Inferior parietal cortex (tissue), 1 donor: ENCODE measurements at regions not wholly inside any gene's neighbourhood (a gene's known extent, or its start where the extent isn't known, plus 50 kb on each side); places are given as distances from the start of the nearest gene placed in this dataset.

Experiments
- DNase-seq: peaks from one replicate; pipeline ENCODE4 v3.0.0-alpha.2; 2016; ENCODE audit errors: extremely low spot score

GRCh38 chr13:73757481-73758233 lies 376.5 kb downstream of the KLF12 start:
- DNase-seq = no peak

GRCh38 chr13:73754727-73755292 lies 379.4 kb downstream of the KLF12 start:
- peak; percentile 92 for DNase-seq

- no peak for DNase-seq
These were observed 380.0 kb downstream of the KLF12 start for GRCh38 chr13:73754241-73754640.

DNA sequence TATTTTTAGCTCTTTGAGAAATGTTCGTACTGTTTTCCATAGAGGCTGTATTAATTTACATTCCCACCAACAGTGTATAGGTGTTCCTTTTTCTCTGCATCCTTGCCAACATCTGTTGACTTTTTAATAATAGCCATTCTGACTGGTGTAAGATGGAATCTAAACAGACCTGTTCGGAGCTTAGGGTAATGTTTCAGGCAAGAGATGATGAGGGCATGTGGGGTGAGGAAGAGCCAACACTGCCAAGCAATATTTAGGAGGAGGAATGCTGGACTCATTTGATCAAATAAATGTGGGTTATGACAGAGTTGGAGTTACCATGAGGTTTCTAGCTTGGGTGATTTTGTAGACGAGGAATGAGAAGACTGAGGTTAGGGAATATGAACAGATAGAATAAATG lies 382.9 kb downstream of the KLF12 start:
- no peak for DNase-seq

GRCh38 chr13:73748404-73748803 lies 385.8 kb downstream of the KLF12 start:
- no peak for DNase-seq

DNA sequence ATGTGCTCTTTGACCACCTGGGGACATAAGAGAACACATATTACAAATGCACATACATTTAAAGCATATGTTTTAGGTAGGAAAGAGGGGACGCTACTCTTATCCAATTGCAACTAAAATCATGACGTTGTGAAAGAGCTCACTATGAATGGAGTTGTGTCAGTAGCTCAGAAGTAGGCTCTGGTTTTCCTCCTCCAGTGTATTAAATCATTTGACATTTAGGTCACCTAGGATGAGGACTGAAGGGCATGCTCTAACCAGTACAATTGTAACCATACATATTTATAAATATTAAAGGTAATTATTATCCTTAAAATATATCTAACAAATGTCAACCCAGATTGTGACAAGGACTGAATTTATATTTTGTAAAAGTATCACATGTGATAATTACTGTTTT lies 389.0 kb downstream of the KLF12 start:
- DNase-seq = no peak

DNA sequence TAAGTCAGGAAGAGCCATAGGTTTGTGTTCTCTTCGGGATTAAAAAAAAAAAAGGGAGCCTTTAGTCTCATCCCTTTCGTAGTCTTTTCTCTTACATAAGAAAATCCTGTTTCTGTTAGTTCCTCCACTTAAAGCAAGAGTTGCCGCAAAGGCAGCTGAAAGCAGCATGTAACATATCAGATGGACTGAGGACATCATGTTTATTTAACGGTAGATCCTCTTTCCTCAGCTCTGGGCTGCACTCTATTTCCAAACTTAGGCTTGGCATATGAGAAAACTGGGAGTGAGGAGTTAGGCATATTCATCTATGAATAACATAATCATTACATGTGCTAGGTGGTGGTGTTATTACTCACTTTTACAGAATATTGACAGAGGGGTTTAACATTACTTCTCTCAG lies 391.2 kb downstream of the KLF12 start:
- DNase-seq = no peak

GRCh38 chr13:73741742-73742141 lies 392.5 kb downstream of the KLF12 start:
- DNase-seq = no peak

DNA sequence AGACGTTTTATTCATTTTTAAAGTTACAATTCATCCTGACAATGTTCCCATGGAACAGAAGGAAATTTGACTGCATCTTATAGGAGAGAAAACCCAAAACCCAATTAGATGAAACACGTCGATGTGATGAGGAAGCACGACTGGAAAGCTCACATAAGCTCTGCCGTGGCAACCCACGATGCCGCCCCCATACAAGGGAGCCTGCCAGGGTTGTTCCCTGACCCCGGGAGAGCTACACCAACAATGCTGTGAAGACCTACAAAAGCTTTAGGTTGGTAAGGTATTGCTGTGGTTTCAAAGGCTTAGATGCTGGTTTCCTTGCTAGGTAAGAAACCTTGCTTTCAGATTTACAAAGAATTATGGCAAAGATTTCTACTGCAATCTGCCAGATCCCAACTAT lies 393.1 kb downstream of the KLF12 start:
- DNase-seq = no peak

DNA sequence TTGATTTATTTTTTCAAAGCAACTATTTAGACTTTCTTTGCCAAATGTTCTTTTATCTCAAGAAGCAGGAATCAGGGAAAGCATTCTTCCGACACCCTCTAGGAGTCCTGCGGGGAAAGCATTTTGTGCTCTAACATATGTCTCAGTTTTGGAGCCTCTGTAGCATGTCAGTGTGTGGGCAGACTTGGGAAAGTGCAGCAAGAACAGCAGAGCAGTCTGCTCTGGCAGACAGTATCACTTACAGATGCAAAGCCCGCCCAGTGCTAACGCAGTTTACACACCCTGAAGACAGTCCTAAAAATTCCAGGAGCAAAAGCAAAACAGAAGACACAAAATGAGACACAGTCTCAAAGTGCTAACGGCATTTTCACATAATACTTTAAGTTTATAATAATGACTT lies 393.5 kb downstream of the KLF12 start:
- peak; percentile 55 for DNase-seq

DNA sequence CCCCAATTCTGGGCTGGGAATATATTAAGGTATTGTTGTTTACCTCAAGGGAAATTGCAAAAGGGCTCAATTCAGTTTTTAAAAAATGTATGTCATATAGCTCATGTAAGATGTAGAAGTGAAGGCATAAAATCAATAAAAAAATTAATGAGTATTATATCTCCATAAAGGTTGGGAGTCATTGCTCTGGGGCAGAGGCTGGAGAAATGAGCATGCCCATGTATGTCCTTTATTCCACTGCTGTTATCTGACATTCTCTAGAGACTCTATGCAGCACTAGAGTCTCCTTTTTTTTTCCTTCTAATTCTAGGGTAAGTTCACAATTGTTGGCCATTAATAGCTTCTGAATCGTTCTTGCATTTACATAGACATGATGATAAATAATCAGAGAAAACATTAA lies 394.8 kb downstream of the KLF12 start:
- DNase-seq = no peak

GRCh38 chr13:73738626-73739025 lies 395.6 kb downstream of the KLF12 start:
- DNase-seq = no peak

DNA sequence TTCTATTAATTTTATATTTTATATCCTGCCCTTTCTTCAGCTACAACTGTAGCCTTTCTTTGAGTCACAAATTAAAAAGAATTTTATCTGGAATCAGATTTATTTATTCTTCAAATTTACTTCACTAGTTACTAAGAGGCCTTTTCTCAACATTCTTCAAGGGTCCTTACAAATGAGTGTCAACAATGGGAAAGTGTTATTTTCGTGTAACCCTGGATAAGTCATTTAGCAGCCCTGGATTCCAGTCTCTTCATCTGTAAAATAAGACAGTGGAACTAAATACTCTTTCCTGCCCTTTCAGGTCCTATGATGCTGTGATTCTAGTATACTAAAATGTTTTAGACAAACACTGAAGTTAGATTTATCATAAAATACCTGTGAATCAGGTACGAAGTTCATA lies 397.0 kb downstream of the KLF12 start:
- no peak for DNase-seq

DNA sequence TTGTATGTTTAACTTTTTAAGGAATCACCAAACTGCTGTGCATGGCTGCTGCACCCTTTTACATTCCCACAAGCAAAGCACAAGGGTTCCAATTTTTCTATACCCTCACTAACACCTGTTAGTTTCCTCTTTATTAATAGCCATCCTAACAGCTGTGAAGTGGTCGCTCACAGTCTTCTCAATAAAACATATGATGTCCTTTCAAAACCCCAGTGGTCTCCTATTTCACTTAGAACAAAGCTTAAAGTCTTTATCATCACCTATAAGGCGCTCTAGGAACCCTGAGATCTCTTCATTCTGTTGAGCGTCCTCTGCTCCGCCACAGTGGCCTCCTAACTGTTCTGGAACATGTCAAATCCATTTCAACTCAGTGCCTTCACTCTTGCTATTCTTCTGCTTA lies 400.5 kb downstream of the KLF12 start:
- DNase-seq = no peak

DNA sequence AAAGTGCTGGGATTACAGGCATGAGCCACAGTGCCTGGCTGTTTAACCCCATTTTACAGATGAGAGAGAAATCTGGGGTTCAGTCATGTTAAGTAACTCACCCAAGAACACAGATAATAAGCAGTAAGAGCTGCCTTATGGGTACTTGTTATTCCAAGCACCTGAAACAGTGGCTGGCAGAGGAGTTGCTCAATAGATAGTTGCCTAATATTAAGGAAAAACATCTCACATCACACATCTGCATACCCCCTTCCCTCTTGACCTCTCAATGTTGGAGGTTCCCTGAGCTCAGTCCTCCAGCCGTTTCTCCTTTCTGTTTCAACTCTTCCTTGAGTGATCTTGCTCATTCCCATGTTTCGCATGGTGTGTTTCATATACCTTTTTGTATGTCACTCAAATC lies 401.9 kb downstream of the KLF12 start:
- no peak for DNase-seq

DNA sequence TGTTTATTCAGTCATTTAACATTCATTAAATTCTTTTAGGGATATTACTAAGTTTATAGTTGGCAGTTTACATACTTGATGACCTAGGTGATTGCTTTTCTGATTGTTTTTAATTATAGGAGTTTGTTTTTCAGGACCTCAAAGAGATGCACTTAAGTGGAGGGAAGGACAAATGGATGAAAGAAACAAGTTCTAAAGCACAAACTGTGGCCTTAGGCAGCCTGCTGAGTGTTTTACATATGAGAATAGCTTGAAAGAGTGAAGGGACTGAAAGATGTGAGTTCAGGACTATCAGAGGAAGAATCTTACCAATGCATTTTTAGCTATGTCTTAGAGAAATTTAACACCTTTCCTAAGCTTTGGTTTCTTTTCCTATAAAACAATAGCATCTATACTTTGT lies 402.6 kb downstream of the KLF12 start:
- no peak for DNase-seq

DNA sequence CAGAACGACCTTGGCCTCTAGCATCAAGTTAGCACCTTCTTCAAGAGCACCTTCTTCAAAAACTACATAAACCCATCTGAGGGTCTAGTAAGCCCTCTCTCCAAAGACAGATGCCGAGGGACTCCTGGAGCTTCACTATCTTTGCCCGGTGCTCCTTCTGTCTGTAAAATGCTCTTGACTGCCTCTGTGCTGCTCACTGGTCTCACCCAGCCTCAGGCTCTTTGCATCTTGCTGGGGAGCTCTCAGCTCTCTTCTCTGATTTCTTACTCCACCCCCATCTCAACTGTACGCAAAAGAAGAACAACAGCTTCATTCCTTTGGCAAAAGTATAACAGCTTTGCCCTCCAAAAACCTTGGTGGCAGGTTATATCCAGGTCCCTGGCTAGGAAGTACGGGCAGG lies 404.2 kb downstream of the KLF12 start:
- no peak for DNase-seq

DNA sequence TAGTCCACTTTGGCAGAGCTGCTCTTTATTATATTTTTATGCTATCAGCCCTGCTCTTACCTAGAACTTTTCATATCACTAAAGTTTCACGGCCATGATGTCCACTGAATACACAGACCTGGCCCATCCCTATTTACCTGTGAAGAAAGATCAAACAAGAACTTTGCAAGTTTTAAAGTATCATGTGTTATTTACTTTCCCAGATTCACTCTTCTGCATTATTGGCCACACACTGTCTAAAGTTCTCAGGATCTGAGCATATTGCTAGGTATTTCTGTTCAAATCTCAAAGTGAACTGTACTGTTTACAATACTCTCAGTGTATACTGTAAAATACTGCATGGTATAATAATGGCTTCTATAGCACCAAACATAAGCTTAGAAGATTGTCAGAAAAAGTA lies 405.2 kb downstream of the KLF12 start:
- no peak for DNase-seq

DNA sequence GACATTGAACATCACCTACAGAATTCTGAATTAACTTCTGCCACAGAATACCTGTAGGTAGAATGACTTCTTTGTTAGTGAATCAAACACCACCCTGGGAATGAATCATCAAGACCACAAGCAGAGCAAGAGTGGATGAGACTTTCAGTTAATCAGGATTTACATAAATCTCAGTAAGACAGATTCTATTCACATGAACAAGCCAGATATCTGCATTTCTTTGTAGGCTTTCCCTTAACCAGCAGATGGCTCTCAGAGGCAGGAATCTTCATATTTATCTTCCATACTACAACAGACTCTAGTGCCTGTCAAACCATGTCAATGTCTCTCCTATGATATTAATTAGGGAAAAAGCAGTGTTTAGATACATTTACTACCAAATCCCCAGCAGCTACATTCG lies 412.1 kb downstream of the KLF12 start:
- peak; percentile 33 for DNase-seq

DNA sequence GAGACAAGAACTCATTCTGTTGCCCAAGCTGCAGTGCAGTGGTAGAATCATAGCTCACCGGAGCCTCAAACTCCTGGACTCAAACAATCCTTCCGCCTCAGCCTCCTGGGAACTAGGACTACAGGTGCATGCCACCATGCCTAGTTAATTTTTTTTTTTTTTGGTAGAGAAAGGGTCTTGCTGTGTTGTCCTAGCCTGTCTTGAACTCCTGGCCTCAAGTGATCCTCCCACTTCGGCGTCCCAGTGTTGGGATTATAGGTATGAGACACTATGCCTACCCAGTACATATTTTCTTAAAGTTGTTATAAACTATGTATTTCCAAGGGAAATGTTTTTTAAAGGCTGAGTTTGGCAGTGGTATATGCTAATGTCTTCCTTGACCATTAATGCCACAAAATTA lies 412.6 kb downstream of the KLF12 start:
- no peak for DNase-seq

DNA sequence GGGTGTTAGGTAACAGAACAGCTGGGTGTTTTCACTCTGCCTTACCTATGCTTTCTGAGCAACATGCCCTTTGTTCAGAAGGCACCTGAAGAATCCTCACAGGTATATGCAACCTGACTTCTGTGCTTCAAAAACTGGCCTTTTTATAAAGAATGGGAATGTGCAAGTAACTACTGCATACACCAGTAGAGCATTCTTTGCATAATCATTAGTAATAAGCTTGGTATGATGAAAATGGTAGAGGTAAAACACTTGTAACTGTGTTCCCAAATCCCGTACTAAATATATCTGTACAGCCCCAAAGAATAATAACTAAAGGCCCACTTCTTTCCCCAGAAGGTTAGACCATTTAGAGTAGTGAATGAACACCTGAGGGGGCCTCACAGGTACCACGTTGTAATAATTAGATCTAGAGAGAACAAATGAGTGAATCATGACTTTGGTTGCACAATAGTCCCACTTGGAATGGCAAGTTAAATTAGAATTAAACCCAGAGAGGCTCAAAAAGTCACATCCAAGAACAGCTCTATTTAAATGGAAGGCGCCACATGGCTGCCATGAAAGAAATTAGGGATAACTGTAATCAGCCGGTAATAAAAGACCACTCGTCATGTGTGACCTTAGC lies 413.9 kb downstream of the KLF12 start:
- DNase-seq = no peak

DNA sequence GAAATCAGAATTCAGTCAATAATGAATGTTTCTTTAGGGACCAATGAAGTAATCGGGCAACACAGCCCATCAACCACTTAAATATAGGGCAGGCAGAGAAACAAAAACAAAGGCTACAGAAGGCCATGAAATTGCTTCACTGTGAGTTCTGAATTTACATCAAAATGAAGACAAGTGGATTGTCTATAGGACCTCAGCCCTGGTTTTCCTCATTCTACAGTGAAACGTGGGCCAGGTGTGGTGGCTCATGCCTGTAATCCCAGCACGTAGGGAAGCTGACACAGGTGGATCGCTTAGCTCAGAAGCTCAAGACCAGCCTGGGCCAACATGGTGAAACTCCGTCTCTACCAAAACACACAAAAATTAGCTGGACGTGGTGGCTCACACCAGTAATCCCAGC lies 416.0 kb downstream of the KLF12 start:
- no peak for DNase-seq

DNA sequence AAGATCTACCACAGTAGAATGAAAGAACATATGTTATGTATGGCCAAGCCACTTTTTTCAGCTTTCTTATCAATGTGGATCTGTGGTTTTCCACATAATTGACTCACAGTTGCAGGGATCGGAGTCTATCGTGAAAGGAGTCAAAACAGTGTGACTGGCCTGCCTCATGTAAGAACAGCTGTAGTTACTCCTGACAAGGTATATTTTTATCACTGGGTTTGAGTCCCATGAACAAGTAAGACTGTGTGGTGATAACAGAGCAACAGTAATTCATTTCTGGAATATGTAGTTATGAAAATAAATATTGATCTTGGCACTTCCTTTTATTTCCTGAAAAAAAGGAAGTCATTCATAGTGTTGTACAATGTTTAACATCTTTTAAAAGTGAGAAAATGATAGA lies 416.6 kb downstream of the KLF12 start:
- no peak for DNase-seq
